SK-N-SH (cell line): ENCODE measurements at regions not wholly inside any gene's neighbourhood (a gene's known extent, or its start where the extent isn't known, plus 50 kb on each side); places are given as distances from the start of the nearest gene placed in this dataset.

Source experiments
- EZH2phosphoT487 ChIP-seq: fragments of 200-600 bp; sonication (generic); IDR thresholded peaks from 2 replicates; pipeline ENCODE4 v1.6.1; 2017; ENCODE audit warnings: low read depth, mixed run types, mild to moderate bottlenecking, antibody characterized with exemption, moderate library complexity, borderline replicate concordance
- MXI1 ChIP-seq: IDR thresholded peaks from 2 replicates; pipeline ENCODE4 v1.6.1; 2012; ENCODE audit warnings: mild to moderate bottlenecking, low read depth, low read length, improper control_type of control experiment
- SMC3 ChIP-seq: IDR thresholded peaks from 2 replicates; pipeline ENCODE4 v1.6.1; 2012; ENCODE audit warnings: low read depth, low read length, improper control_type of control experiment
- TF ChIP-seq, protein P1 (sequence below): fragments of 200-600 bp; sonication (generic); IDR thresholded peaks from 2 replicates; pipeline ENCODE4 v1.6.1; 2017; ENCODE audit warnings: antibody characterized with exemption, mild to moderate bottlenecking, moderate library complexity

DNA sequence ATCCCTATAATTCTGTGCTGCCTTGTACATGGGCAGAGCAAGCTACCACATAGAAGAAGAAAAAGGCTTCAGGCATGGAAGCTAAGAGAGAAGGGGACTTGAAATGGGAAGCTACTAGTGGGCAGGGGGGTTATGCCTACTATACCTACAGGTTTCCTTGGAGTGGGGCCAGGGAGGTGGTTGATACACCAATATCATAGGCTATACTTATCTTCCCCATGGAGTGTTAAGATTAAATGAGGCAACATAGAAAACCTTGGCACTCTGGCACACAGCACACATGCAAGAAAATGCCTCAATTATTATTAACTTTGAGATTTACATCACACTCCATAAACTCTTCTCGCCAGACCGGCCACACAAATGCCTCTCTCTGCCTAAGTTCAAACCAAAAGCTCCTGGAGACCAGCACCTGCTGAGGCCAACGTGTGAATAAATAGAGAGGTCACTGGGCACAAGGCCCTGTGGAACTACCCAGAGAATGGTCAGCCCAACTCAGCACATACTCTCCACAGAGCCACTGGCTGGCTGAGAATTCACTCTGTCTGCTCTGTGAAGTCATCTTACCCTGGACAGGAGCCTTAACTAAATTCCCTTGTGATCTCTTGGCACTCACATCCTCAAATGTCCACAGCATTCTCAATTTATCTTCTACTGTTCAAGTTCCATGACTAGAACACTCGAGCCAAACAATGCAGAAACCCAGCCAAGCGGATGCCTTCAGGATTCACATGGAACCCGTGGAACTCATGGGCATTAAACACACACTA is 498.7 kb downstream of the BCL11A start:
- TF ChIP-seq SMC3 (no peak), MXI1 (no peak), EZH2phosphoT487 (no peak)
- TF ChIP-seq, protein P1, sequence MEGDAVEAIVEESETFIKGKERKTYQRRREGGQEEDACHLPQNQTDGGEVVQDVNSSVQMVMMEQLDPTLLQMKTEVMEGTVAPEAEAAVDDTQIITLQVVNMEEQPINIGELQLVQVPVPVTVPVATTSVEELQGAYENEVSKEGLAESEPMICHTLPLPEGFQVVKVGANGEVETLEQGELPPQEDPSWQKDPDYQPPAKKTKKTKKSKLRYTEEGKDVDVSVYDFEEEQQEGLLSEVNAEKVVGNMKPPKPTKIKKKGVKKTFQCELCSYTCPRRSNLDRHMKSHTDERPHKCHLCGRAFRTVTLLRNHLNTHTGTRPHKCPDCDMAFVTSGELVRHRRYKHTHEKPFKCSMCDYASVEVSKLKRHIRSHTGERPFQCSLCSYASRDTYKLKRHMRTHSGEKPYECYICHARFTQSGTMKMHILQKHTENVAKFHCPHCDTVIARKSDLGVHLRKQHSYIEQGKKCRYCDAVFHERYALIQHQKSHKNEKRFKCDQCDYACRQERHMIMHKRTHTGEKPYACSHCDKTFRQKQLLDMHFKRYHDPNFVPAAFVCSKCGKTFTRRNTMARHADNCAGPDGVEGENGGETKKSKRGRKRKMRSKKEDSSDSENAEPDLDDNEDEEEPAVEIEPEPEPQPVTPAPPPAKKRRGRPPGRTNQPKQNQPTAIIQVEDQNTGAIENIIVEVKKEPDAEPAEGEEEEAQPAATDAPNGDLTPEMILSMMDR: no peak
